ENCODE measurements at regions not wholly inside any gene's neighbourhood (a gene's known extent, or its start where the extent isn't known, plus 50 kb on each side); places are given as distances from the start of the nearest gene placed in this dataset.

- ChIA-PET CTCF (interaction anchor here (1.0 to 1.2 kb wide), 2 partner anchors 9 to 12 kb away, joined by 3 read pairs; no protein-coding TSS in a partner anchor), POLR2A (no interaction called here)
- no peak for DNase-seq
- WGBS (ENCODE audit: low lambda C conversion rate) = 65% methylated on average over 4 of the region's 4 CpGs
- H3K9me2 ChIP-seq = no peaks in the 10 kb centered on the region
- no peak overlapping the region for H3K4me2 ChIP-seq
- no peaks in the 10 kb centered on the region for H3K9me3 ChIP-seq
- H3F3A ChIP-seq (replicated peaks; ENCODE audit: insufficient read depth) = no peaks in the 10 kb centered on the region
- TF ChIP-seq YY1 (IDR thresholded peaks at IDR 0.05; ENCODE audit: low read depth) (no peak), TAF1 (IDR thresholded peaks at IDR 0.05; ENCODE audit: borderline replicate concordance, low read depth, low read length) (no peak), EP300 (IDR thresholded peaks at IDR 0.05; ENCODE audit: borderline replicate concordance in 1 of 2, low read depth in 1 of 2, low read length in 1 of 2) (no peak), FOSL2 (IDR thresholded peaks at IDR 0.05; ENCODE audit: borderline replicate concordance, low read depth) (no peak), REST (IDR thresholded peaks at IDR 0.05; ENCODE audit: low read depth, low read length) (no peak), ZBTB33 (IDR thresholded peaks at IDR 0.05; ENCODE audit: borderline replicate concordance, low read depth) (no peak), NFIC (IDR thresholded peaks at IDR 0.05; ENCODE audit: borderline replicate concordance) (no peak), FOXJ3 (CRISPR knock-in tag; IDR thresholded peaks at IDR 0.05) (no peak), TEAD4 (IDR thresholded peaks at IDR 0.05; ENCODE audit: borderline replicate concordance, insufficient read depth) (no peak), JUND (IDR thresholded peaks at IDR 0.05) (no peak), ELF1 (IDR thresholded peaks at IDR 0.05) (no peak), SMC3 (IDR thresholded peaks at IDR 0.05; ENCODE audit: low read depth, low read length) (no peak), FOXM1 (IDR thresholded peaks at IDR 0.05; ENCODE audit: low read depth) (no peak), GABPA (IDR thresholded peaks at IDR 0.05; ENCODE audit: low read depth) (no peak), RXRA (IDR thresholded peaks at IDR 0.05; ENCODE audit: borderline replicate concordance, low read depth) (no peak), EZH2phosphoT487 (IDR thresholded peaks at IDR 0.05; ENCODE audit: borderline replicate concordance, low read depth) (no peak)
- TF ChIP-seq, protein P1, sequence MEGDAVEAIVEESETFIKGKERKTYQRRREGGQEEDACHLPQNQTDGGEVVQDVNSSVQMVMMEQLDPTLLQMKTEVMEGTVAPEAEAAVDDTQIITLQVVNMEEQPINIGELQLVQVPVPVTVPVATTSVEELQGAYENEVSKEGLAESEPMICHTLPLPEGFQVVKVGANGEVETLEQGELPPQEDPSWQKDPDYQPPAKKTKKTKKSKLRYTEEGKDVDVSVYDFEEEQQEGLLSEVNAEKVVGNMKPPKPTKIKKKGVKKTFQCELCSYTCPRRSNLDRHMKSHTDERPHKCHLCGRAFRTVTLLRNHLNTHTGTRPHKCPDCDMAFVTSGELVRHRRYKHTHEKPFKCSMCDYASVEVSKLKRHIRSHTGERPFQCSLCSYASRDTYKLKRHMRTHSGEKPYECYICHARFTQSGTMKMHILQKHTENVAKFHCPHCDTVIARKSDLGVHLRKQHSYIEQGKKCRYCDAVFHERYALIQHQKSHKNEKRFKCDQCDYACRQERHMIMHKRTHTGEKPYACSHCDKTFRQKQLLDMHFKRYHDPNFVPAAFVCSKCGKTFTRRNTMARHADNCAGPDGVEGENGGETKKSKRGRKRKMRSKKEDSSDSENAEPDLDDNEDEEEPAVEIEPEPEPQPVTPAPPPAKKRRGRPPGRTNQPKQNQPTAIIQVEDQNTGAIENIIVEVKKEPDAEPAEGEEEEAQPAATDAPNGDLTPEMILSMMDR (IDR thresholded peaks at IDR 0.05) = no peak
- TF ChIP-seq, protein P2, sequence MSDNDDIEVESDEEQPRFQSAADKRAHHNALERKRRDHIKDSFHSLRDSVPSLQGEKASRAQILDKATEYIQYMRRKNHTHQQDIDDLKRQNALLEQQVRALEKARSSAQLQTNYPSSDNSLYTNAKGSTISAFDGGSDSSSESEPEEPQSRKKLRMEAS (IDR thresholded peaks at IDR 0.05; ENCODE audit: low read depth) = no peak
- 0 out of 4 replicates have a peak overlapping the region, but pooled peaks of 1 of the 2 experiments have one; percentile 14 for H3K27ac ChIP-seq (ENCODE audit: low read depth in 2 of 2, low read length in 1 of 2)
- H3K4me1 ChIP-seq (ENCODE audit: control insufficient read depth in 1 of 2, insufficient read depth in 2 of 2, low read depth in 1 of 2, low read length in 1 of 2) = no peaks in the 10 kb centered on the region
- H3K4me3 ChIP-seq (ENCODE audit: low read depth in 2 of 2, low read length in 1 of 2) = no peak overlapping the region
- H3K36me3 ChIP-seq (replicated peaks in 1 of 2; ENCODE audit: control insufficient read depth in 1 of 2, insufficient read depth in 2 of 2, low read length in 1 of 2) = no peaks in the 10 kb centered on the region
- no peak overlapping the region for H3K9ac ChIP-seq
- no peak overlapping the region for H2AFZ ChIP-seq (ENCODE audit: low read depth)
- H3K79me2 ChIP-seq (ENCODE audit: insufficient read depth) = no peaks in the 10 kb centered on the region
- H4K20me1 ChIP-seq (ENCODE audit: insufficient read depth) = no peaks in the 10 kb centered on the region
- H3K27me3 ChIP-seq (ENCODE audit: insufficient read depth) = no peaks in the 10 kb centered on the region
Observed at GRCh38 chr13:42707586-42707985, 73.8 kb upstream of the FAM216B start.
